MCF 10A (cell line): ENCODE measurements at regions not wholly inside any gene's neighbourhood (a gene's known extent, or its start where the extent isn't known, plus 50 kb on each side); places are given as distances from the start of the nearest gene placed in this dataset.

Experiments
- BruUV-seq: library from RNA; stranded (reverse); fragments of 400-500 nt; replicated peaks from 2 replicates; lab custom pipeline; 2021; lab: Mats Ljungman, UMichigan
- CTCF ChIA-PET: fragments of 300-600 bp; sonication (Branson Sonifier 250); formaldehyde crosslinking; extraction: SDS; loops from one replicate; lab custom pipeline; 2021; ENCODE audit warnings: antibody characterized with exemption, inconsistent platforms; lab: Yijun Ruan, JAX
- POLR2A ChIA-PET: fragments of 300-600, 350-650 bp; sonication (Branson Sonifier 250); formaldehyde crosslinking; extraction: SDS; loops from one replicate; lab custom pipeline; 2020; ENCODE audit warnings: antibody characterized with exemption, inconsistent platforms; lab: Yijun Ruan, JAX
- DNase-seq: peaks from one replicate; pipeline ENCODE4 v3.0.0-alpha.2; 2018; ENCODE audit not compliant: unreplicated experiment
- H3K27ac Mint-ChIP-seq: one replicate; pipeline ENCODE4 v1.8.0; 2022; ENCODE audit warnings: mild to moderate bottlenecking, low read depth, mixed read lengths; ENCODE audit not compliant: unreplicated experiment
- H3K27me3 Mint-ChIP-seq: one replicate; pipeline ENCODE4 v1.8.0; 2022; ENCODE audit warnings: mixed read lengths; ENCODE audit not compliant: insufficient read depth, unreplicated experiment
- H3K36me3 Mint-ChIP-seq: one replicate; pipeline ENCODE4 v1.8.0; 2022; ENCODE audit warnings: mild to moderate bottlenecking, moderate library complexity, mixed read lengths; ENCODE audit not compliant: insufficient read depth, unreplicated experiment
- H3K4me1 Mint-ChIP-seq: one replicate; pipeline ENCODE4 v1.8.0; 2022; ENCODE audit warnings: mixed read lengths; ENCODE audit not compliant: insufficient read depth, unreplicated experiment
- H3K4me3 Mint-ChIP-seq: one replicate; pipeline ENCODE4 v1.8.0; 2022; ENCODE audit warnings: mild to moderate bottlenecking, moderate library complexity, mixed read lengths; ENCODE audit not compliant: unreplicated experiment
- H3K9me3 Mint-ChIP-seq: one replicate; pipeline ENCODE4 v1.8.0; 2022; ENCODE audit warnings: mixed read lengths; ENCODE audit not compliant: unreplicated experiment
- intact Hi-C: fragments of 100-400 bp; cut with micrococcal nuclease; formaldehyde crosslinking; loops from 2 replicates; pipeline ENCODE4 v1.14.1; 2022
- TF ChIP-seq, protein P1 (sequence below): fragments of 200-600 bp; IDR thresholded peaks from one replicate; pipeline ENCODE4 v1.8.0; 2022; ENCODE audit warnings: antibody characterized with exemption, mild to moderate bottlenecking; ENCODE audit not compliant: unreplicated experiment

DNA sequence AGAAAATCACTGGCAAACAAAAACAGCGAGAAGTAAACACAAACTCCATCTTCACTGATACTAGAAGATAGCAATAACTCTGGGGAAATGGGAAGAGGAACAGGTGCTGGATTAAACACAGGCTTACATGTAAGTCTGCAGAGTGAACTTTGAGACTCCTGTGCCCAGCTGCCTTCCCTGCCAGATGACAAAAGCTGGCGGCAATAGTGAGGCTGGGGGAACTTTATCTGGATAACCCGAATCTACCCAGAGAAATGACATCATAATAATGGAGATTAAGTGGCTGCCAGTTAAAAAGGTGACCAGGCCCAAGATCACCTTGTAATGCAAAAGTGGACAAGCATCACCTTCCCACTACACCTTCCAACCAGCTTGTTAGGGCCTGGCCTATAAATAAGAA is 184.5 kb downstream of the CHRM3 start:
- Mint-ChIP-seq H3K4me1 (no peaks in the 10 kb centered on the region), H3K4me3 (no peak overlapping the region), H3K27ac (no peak overlapping the region), H3K36me3 (peaks cover 6% of the 10 kb centered on the region), H3K9me3 (peaks cover 7% of the 10 kb centered on the region), H3K27me3 (no peaks in the 10 kb centered on the region)
- TF ChIP-seq, protein P1, sequence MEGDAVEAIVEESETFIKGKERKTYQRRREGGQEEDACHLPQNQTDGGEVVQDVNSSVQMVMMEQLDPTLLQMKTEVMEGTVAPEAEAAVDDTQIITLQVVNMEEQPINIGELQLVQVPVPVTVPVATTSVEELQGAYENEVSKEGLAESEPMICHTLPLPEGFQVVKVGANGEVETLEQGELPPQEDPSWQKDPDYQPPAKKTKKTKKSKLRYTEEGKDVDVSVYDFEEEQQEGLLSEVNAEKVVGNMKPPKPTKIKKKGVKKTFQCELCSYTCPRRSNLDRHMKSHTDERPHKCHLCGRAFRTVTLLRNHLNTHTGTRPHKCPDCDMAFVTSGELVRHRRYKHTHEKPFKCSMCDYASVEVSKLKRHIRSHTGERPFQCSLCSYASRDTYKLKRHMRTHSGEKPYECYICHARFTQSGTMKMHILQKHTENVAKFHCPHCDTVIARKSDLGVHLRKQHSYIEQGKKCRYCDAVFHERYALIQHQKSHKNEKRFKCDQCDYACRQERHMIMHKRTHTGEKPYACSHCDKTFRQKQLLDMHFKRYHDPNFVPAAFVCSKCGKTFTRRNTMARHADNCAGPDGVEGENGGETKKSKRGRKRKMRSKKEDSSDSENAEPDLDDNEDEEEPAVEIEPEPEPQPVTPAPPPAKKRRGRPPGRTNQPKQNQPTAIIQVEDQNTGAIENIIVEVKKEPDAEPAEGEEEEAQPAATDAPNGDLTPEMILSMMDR, result no peak
- BruUV-seq, result no TSS peak
- no peak for DNase-seq
- ChIA-PET POLR2A (no interaction called here), CTCF (interaction anchor here (0.5 to 1.2 kb wide), 5 partner anchors 16 to 1287 kb away, joined by 3 to 4 read pairs (median 3); no protein-coding TSS in a partner anchor)
- intact Hi-C loops, result no loop called here

DNA sequence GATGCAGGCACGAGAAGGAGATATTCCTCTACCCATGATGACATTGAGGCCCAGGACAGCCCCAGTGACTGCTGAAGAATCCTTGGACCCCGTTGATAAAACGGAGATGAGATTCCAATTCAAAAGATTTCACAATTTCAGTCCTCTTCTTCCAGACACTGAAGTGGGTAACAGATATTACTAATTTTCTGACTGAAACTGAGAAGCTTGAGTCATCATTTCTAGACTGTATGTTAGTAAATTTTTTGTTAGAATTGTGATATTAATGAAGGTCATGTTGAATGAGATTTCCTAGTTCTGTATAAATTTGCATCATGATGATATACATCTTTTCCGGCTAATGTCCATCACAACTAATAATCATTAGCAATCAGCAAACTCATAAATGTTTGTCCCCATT is 185.8 kb downstream of the CHRM3 start:
- H3K27me3 Mint-ChIP-seq, result no peaks in the 10 kb centered on the region
- H3K4me3 Mint-ChIP-seq, result no peak overlapping the region
- peaks cover 7% of the 10 kb centered on the region for H3K9me3 Mint-ChIP-seq
- no peak for DNase-seq
- ChIA-PET CTCF (interaction anchor here (0.5 to 0.9 kb wide), 3 partner anchors 9 to 528 kb away, joined by 3 to 6 read pairs (median 3); no protein-coding TSS in a partner anchor), POLR2A (no interaction called here)
- H3K36me3 Mint-ChIP-seq, result peaks cover 6% of the 10 kb centered on the region
- BruUV-seq, result no TSS peak
- TF ChIP-seq, protein P1, result no peak
- intact Hi-C loops, result no loop called here
- no peak overlapping the region for H3K27ac Mint-ChIP-seq
- no peaks in the 10 kb centered on the region for H3K4me1 Mint-ChIP-seq

DNA sequence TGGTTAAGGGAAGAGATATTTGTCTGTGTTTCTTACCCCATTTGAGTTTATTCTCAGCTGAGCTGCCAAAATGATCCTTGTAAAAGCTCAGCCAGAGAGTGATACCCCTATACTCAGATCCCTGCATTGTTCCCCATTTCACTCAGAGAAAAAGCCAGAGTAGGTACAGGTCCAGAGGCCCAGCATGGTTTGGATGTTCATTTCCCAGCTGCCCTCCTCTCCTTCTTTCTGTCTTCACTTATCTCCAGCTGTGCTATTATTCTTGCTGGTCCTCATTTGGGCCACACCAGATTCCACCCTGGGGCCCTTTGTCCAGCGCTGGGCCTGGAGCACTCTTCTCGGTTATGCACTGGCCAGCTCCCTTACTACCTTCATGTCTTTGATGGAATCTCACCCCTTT is 187.7 kb downstream of the CHRM3 start:
- Mint-ChIP-seq H3K27me3 (no peaks in the 10 kb centered on the region), H3K9me3 (no peaks in the 10 kb centered on the region), H3K27ac (no peak overlapping the region), H3K4me1 (no peaks in the 10 kb centered on the region), H3K36me3 (peaks cover 6% of the 10 kb centered on the region), H3K4me3 (no peak overlapping the region)
- BruUV-seq, result no TSS peak
- DNase-seq, result no peak
- ChIA-PET CTCF (interaction anchor here (0.9 kb wide), 1 partner anchor 181 kb away, joined by 6 read pairs; no protein-coding TSS in a partner anchor), POLR2A (no interaction called here)
- intact Hi-C loops, result no loop called here
- TF ChIP-seq, protein P1, result no peak

DNA sequence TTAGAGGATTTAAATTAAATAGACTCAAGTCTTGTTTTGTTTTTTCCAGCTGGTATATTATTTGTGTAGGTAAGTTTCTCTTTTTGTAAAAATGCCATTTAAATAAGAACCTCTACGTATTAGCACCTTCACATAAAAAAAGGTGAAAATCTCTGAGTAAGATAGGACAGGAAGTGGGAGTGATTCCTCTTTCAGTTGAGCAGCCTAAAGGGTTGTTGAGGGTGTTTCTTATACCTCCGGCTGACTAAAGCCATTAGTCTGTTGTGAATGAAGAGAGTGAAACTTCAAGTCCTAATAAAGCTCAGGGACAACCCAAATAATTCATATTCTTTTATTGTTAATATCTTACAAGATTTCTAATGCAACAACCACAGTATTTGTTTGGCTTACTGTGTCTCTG is 188.7 kb downstream of the CHRM3 start:
- Mint-ChIP-seq H3K4me1 (no peaks in the 10 kb centered on the region), H3K9me3 (no peaks in the 10 kb centered on the region), H3K36me3 (peaks cover 6% of the 10 kb centered on the region), H3K27ac (no peak overlapping the region), H3K4me3 (no peak overlapping the region), H3K27me3 (no peaks in the 10 kb centered on the region)
- TF ChIP-seq, protein P1, result no peak
- intact Hi-C loops, result no loop called here
- no TSS peak for BruUV-seq
- no peak for DNase-seq
- CTCF ChIA-PET, result interaction anchor here (0.7 to 1.1 kb wide), 2 partner anchors 82 to 466 kb away, joined by 3 read pairs; no protein-coding TSS in a partner anchor
- POLR2A ChIA-PET, result no interaction called here
